Activated CD8-positive, alpha-beta T cell treated with anti-CD3 and anti-CD28 coated beads for 36 hours (primary cell): ENCODE measurements at regions not wholly inside any gene's neighbourhood (a gene's known extent, or its start where the extent isn't known, plus 50 kb on each side); places are given as distances from the start of the nearest gene placed in this dataset.

Experiments
- ATAC-seq: fragments of 200-7000 bp; cut with Tn5 transposase; one replicate; pipeline ENCODE4 v1.10.0; 2021; ENCODE audit warnings: mild to moderate bottlenecking, moderate library complexity
- CTCF ChIA-PET: fragments of 350-600 bp; sonication (Branson Sonifier 250); formaldehyde crosslinking; loops from one replicate; lab custom pipeline; 2021; ENCODE audit warnings: antibody characterized with exemption; lab: Charles Lee
- POLR2A ChIA-PET: fragments of 350-600 bp; sonication (Branson Sonifier 250); formaldehyde crosslinking; loops from one replicate; lab custom pipeline; 2021; ENCODE audit warnings: antibody characterized with exemption; lab: Charles Lee
- DNase-seq: peaks from one replicate; pipeline ENCODE4 v3.0.0-alpha.2; 2020
- H3K27ac Mint-ChIP-seq: one replicate; pipeline ENCODE4 v1.8.0; 2021; ENCODE audit warnings: mild to moderate bottlenecking, mixed read lengths
- H3K27me3 Mint-ChIP-seq: one replicate; pipeline ENCODE4 v1.8.0; 2021; ENCODE audit warnings: mixed read lengths
- H3K36me3 Mint-ChIP-seq: one replicate; pipeline ENCODE4 v1.8.0; 2021; ENCODE audit warnings: low read depth, mixed read lengths
- H3K4me1 Mint-ChIP-seq: one replicate; pipeline ENCODE4 v1.8.0; 2021; ENCODE audit warnings: low read depth, mixed read lengths
- H3K4me3 Mint-ChIP-seq: one replicate; pipeline ENCODE4 v1.8.0; 2021; ENCODE audit warnings: mild to moderate bottlenecking, moderate library complexity, mixed read lengths
- H3K9me3 Mint-ChIP-seq: one replicate; pipeline ENCODE4 v1.8.0; 2021; ENCODE audit warnings: mixed read lengths
- intact Hi-C: fragments of 100-400 bp; cut with micrococcal nuclease; formaldehyde crosslinking; loops from one replicate; pipeline ENCODE4 v1.10.0; 2022
- TF ChIP-seq, protein P1 (sequence below): fragments of 200-600 bp; IDR thresholded peaks from one replicate; pipeline ENCODE4 v1.8.0; 2022; ENCODE audit warnings: antibody characterized with exemption, mild to moderate bottlenecking

DNA sequence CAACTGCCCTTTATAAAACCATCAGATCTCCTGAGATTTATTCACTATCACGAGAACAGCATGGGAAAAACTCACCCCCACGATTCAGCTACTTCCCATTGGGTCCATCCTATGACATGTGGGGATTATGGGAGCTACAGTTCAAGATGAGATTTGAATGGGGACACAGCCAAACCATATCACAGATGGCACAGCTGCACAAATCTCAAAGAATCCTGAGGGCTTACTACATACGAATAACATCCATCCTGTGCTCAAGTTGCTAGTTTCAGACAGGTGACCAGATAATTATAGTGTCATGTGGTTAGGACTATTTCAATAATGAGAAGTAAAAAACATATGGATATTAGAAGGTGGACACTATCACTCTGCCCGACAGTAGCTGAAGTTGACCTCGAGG, 211.2 kb downstream of the NUAK1 start:
- ChIA-PET POLR2A (no interaction called here), CTCF (no interaction called here)
- H3K36me3 Mint-ChIP-seq: no peaks in the 10 kb centered on the region
- H3K27ac Mint-ChIP-seq: no peak overlapping the region
- no peaks in the 10 kb centered on the region for H3K27me3 Mint-ChIP-seq
- ATAC-seq: no peak
- intact Hi-C loops: no loop called here
- TF ChIP-seq, protein P1, sequence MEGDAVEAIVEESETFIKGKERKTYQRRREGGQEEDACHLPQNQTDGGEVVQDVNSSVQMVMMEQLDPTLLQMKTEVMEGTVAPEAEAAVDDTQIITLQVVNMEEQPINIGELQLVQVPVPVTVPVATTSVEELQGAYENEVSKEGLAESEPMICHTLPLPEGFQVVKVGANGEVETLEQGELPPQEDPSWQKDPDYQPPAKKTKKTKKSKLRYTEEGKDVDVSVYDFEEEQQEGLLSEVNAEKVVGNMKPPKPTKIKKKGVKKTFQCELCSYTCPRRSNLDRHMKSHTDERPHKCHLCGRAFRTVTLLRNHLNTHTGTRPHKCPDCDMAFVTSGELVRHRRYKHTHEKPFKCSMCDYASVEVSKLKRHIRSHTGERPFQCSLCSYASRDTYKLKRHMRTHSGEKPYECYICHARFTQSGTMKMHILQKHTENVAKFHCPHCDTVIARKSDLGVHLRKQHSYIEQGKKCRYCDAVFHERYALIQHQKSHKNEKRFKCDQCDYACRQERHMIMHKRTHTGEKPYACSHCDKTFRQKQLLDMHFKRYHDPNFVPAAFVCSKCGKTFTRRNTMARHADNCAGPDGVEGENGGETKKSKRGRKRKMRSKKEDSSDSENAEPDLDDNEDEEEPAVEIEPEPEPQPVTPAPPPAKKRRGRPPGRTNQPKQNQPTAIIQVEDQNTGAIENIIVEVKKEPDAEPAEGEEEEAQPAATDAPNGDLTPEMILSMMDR: no peak
- no peak overlapping the region for H3K4me3 Mint-ChIP-seq
- no peaks in the 10 kb centered on the region for H3K9me3 Mint-ChIP-seq
- no peaks in the 10 kb centered on the region for H3K4me1 Mint-ChIP-seq
- no peak for DNase-seq

DNA sequence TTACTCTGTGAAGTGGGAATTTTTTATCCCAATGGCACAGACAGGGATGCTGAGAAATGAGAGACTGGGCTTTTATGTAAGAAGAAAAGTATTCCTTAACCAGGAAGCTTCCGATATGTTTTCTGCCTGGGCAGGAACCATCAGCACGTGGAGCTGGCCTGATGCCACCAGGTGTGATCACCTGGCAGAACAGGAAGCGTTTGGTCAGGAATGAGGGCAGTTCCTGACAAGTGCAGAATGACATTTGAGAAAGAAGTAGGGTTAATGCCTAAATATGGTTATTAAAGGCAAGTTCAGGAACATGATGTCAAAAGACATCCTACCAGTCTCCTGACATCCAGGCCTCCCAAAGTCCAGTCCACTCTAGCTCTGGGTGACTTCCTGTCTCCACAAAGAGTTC, 210.3 kb downstream of the NUAK1 start:
- no peaks in the 10 kb centered on the region for H3K36me3 Mint-ChIP-seq
- H3K4me3 Mint-ChIP-seq: no peak overlapping the region
- DNase-seq (no peak), ATAC-seq (no peak)
- ChIA-PET POLR2A (no interaction called here), CTCF (no interaction called here)
- no peaks in the 10 kb centered on the region for H3K4me1 Mint-ChIP-seq
- no peaks in the 10 kb centered on the region for H3K9me3 Mint-ChIP-seq
- H3K27me3 Mint-ChIP-seq: no peaks in the 10 kb centered on the region
- intact Hi-C loops: no loop called here
- no peak overlapping the region for H3K27ac Mint-ChIP-seq
- TF ChIP-seq, protein P1: no peak

DNA sequence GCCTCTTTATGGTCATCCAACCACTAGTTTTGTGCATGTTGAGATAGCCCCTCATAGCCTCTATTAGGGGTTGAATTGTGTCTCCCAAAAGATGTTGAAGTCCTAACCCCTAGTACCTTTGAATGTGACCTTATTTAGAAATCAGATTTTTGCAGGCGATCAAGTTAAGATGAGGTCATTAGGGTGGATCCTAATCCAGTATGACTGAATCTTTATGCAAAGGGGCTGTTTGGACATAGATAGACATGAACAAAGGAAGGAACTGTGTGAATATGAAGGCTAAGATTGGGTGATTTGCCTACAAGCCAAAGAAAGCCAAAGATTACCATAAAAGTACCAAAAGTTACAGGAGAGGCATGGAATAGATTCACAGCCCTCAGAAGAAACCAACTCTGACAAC, 209.6 kb downstream of the NUAK1 start:
- no peaks in the 10 kb centered on the region for H3K9me3 Mint-ChIP-seq
- no peak overlapping the region for H3K4me3 Mint-ChIP-seq
- DNase-seq (no peak), ATAC-seq (no peak)
- H3K36me3 Mint-ChIP-seq: no peaks in the 10 kb centered on the region
- no peaks in the 10 kb centered on the region for H3K4me1 Mint-ChIP-seq
- no peaks in the 10 kb centered on the region for H3K27me3 Mint-ChIP-seq
- intact Hi-C loops: no loop called here
- ChIA-PET POLR2A (no interaction called here), CTCF (interaction anchor here (0.7 kb wide), 1 partner anchor 34 kb away, joined by 3 read pairs; no protein-coding TSS in a partner anchor)
- TF ChIP-seq, protein P1: no peak
- no peak overlapping the region for H3K27ac Mint-ChIP-seq

DNA sequence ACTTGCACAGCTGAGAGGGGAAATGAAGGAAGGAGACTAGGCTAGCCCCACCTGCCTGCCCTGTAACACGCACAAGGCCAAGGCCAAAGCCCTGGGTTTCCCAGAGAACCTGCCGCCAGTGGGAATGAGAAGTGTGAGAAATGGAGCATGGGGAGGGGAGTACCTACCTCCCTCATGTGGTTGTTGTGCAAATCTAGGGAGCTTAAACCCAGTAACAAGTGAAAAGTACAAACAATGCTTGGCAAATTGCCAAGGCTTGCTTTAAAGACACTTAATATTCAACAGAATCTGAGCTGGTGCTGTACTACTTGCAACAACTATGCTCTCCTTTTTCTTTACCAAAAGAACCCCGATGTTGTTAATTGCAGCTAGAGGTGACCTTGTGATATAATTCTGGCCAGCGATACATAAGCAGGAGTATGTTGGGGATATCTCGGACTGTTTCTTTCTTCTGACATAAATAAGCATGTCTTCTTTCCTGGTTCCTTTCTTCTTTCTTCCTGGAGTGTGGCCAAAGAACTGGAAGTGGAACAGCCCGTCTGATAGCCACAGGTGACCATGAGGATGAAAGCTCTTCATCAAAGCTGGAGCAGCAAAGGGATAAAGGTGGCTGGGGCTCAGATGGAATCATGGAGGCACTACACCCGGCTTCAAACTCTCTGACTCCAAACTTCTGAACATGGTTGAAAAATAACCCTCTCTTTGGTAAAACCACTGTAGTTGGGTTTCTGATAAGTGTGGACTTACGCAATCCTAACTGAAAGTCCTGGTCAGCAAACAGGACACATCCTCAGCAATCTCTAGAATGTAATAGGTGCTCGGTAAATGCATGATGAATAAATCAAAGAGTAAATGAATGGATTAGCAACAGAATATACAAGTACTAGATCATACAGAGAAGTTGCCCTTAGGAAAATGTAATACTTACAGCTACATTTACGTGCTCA, 207.9 kb downstream of the NUAK1 start:
- no peak overlapping the region for H3K4me3 Mint-ChIP-seq
- no peaks in the 10 kb centered on the region for H3K36me3 Mint-ChIP-seq
- POLR2A ChIA-PET: no interaction called here
- intact Hi-C loops: no loop called here
- ATAC-seq (no peak), DNase-seq (no peak)
- CTCF ChIA-PET: no interaction called here
- no peak overlapping the region for H3K27ac Mint-ChIP-seq
- no peaks in the 10 kb centered on the region for H3K4me1 Mint-ChIP-seq
- TF ChIP-seq, protein P1: no peak
- H3K9me3 Mint-ChIP-seq: no peaks in the 10 kb centered on the region
- peaks cover 3% of the 10 kb centered on the region for H3K27me3 Mint-ChIP-seq

DNA sequence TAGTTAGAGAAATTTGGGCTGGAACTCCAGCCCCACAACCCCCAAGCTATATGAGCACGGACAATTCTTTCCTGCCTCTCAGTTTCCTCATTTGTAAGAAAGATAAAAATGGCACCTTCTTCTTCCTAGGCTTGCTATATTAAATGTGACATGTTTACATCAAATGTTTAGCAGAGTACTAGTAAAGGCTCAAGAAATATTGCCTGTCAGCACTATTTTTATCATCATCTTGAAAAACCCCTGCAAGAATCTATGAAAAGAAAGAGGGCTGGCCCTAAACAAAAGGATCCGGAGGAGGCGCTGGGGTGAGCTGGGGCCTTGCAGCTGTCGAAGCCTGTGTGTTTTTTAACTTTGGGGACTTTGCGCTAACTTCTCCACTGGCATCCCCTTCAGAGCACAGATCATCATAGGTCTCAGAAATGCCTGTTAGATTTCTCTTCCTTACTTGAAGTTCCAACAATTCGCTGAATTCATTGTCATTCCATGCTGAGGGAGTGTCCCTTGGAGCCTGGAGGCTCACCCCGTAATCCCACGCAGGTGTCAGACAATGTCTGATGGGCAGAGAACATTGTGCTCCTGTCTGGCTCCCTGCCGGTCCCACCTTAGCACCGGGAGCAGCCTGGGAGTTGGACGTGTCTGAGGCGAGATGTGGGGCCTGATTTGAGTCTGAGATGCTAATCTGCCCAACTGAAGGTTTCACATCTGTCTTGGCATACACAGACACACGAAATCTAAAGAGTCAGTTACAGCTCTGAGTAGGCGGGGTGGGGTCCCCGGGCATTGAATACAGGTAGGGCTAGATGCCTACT, 206.8 kb downstream of the NUAK1 start:
- TF ChIP-seq, protein P1: no peak
- H3K36me3 Mint-ChIP-seq: no peaks in the 10 kb centered on the region
- DNase-seq: no peak
- no peak overlapping the region for H3K4me3 Mint-ChIP-seq
- no peak for ATAC-seq
- CTCF ChIA-PET: no interaction called here
- H3K27ac Mint-ChIP-seq: no peak overlapping the region
- no peaks in the 10 kb centered on the region for H3K9me3 Mint-ChIP-seq
- intact Hi-C loops: no loop called here
- peaks cover 3% of the 10 kb centered on the region for H3K27me3 Mint-ChIP-seq
- POLR2A ChIA-PET: no interaction called here
- no peaks in the 10 kb centered on the region for H3K4me1 Mint-ChIP-seq
